GM20000 (cell line): ENCODE measurements at regions not wholly inside any gene's neighbourhood (a gene's known extent, or its start where the extent isn't known, plus 50 kb on each side); places are given as distances from the start of the nearest gene placed in this dataset.

Experiments used
- DNase-seq: peaks from one replicate; pipeline ENCODE4 v3.0.0; 2012; ENCODE audit warnings: low spot score
- TF ChIP-seq, protein P1 (sequence below): IDR thresholded peaks from 2 replicates; pipeline ENCODE4 v1.5.1; 2012; ENCODE audit warnings: mild to moderate bottlenecking, control low read depth; ENCODE audit errors: extremely low read depth, missing control alignments

DNA sequence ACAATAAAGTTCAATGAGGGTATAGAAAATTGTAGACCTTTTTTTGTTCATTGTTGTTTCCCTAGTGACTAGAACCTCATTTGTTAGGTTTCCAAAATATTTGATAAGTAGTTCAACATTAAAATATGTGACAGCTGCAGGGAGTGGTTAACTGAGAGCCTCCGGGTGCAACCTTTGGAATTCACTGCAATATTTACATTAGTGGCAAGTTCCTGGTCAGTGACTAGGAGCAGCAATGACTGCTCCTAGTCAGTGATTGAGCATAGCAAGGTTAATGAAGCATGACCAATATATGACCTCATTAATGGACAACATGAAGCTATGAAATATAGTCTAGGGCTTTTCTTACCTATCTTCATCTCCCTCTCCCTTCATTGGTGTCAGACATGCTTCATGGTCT is 65.8 kb upstream of the FAM47A start:
- no peak for DNase-seq
- TF ChIP-seq, protein P1, sequence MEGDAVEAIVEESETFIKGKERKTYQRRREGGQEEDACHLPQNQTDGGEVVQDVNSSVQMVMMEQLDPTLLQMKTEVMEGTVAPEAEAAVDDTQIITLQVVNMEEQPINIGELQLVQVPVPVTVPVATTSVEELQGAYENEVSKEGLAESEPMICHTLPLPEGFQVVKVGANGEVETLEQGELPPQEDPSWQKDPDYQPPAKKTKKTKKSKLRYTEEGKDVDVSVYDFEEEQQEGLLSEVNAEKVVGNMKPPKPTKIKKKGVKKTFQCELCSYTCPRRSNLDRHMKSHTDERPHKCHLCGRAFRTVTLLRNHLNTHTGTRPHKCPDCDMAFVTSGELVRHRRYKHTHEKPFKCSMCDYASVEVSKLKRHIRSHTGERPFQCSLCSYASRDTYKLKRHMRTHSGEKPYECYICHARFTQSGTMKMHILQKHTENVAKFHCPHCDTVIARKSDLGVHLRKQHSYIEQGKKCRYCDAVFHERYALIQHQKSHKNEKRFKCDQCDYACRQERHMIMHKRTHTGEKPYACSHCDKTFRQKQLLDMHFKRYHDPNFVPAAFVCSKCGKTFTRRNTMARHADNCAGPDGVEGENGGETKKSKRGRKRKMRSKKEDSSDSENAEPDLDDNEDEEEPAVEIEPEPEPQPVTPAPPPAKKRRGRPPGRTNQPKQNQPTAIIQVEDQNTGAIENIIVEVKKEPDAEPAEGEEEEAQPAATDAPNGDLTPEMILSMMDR, result no peak
